Large intestine (tissue), 3 donors: ENCODE measurements at regions not wholly inside any gene's neighbourhood (a gene's known extent, or its start where the extent isn't known, plus 50 kb on each side); places are given as distances from the start of the nearest gene placed in this dataset.

Experiments used
- DNase-seq, 2 donors: peaks; one replicate each; pipeline versions ENCODE4 v3.0.0 to v3.0.0-alpha.2; 2013
- H3K27ac ChIP-seq: one replicate; pipeline ENCODE4 v1.5.1; 2013; ENCODE audit warnings: low read length
- H3K27me3 ChIP-seq: 2 replicates; pipeline ENCODE4 v1.6.1; 2013; ENCODE audit warnings: low read length; ENCODE audit not compliant: control insufficient read depth, insufficient read depth
- H3K36me3 ChIP-seq: 2 replicates; pipeline ENCODE4 v1.6.1; 2013; ENCODE audit warnings: low read length; ENCODE audit not compliant: control insufficient read depth, insufficient read depth
- H3K4me1 ChIP-seq: one replicate; pipeline ENCODE4 v1.6.1; 2013; ENCODE audit warnings: low read length; ENCODE audit not compliant: control insufficient read depth, insufficient read depth
- H3K4me3 ChIP-seq: one replicate; pipeline ENCODE4 v1.5.1; 2013; ENCODE audit warnings: low read length
- H3K9me3 ChIP-seq: one replicate; pipeline ENCODE4 v1.6.1; 2013; ENCODE audit warnings: mild to moderate bottlenecking, low read depth, low read length, moderate library complexity; ENCODE audit not compliant: control insufficient read depth
- WGBS: methylation state at CpG from one replicate; pipeline ENCODE4 v1.1.5; 2013; ENCODE audit warnings: low lambda C conversion rate; ENCODE audit not compliant: insufficient coverage; 5-methylcytosine and 5-hydroxymethylcytosine counted together

DNA sequence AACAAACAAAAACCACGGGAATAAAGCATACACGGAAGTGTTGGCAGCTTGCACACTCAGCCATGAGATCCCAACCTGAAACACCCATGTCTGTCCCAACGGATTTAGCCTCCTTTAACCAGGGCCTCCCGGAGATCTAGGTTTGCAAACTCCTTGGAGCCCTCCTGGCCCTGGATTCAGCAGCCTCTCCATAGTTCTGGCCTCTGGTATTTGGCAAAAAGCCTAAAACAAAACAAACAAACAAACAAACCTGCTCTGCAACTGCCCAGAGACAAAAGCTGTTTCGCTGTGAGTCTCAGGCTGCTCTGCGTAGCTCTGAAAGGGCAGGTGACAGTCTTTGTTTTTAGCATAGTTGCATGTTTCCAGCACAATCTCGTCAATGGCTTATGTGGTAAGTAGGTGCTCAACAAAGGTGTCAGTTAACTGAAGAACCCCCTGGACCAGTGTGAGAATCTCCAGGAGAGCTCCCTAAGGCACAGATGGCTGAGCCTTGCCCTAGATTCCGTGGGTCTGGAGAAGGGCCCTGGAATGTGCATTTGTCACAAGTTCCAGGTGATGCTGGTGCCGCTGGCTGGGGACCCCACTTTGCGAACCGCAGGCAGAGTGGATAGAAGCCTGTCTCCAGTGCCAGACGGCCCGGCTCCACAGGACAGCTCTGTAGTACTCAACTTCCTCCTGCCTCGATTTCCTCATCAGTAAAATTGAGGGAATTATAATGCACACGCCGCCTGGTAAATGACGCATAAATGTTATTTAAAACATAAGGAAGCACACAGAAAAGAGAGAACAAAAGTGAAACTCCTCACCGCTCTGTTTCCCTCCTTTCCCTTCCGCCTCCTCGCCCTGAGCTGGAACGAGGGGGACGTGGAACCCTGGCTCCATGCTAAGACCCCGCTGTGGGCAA, 86.2 kb downstream of the RIPK4 start:
- Histone ChIP-seq H3K27ac (no peak overlapping the region), H3K36me3 (no peaks in the 10 kb centered on the region), H3K4me1 (peaks cover 25% of the 10 kb centered on the region), H3K27me3 (no peaks in the 10 kb centered on the region), H3K4me3 (no peak overlapping the region), H3K9me3 (peaks cover 2% of the 10 kb centered on the region)
- no peak for DNase-seq
- WGBS, result no CpG with 5 or more reads among the region's 23 CpGs

DNA sequence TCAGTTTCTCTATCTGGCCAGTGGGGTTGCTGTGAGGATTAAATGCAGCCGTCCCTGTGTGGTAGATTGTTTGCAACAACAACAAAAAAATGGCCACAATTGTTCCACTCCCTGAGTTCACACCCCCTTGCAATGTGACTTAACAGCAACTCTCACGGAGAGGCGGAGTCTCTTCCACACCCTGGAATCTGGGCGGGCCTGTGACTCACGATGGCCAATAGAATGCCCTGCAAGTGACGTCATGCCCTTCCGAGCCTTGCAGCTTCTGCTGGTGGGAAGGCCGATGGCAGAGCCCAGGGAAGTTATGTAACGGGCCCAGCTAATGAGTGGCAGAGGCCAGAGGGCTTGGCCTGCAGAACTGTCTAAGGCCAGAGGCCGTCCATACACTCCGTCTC, 87.9 kb downstream of the RIPK4 start:
- Histone ChIP-seq H3K4me1 (peaks cover 16% of the 10 kb centered on the region), H3K27me3 (no peaks in the 10 kb centered on the region), H3K9me3 (peaks cover 2% of the 10 kb centered on the region), H3K4me3 (no peak overlapping the region), H3K27ac (peak overlapping the region; percentile 99), H3K36me3 (no peaks in the 10 kb centered on the region)
- peak; percentile 99 for DNase-seq
- no CpG with 5 or more reads among the region's 11 CpGs for WGBS

DNA sequence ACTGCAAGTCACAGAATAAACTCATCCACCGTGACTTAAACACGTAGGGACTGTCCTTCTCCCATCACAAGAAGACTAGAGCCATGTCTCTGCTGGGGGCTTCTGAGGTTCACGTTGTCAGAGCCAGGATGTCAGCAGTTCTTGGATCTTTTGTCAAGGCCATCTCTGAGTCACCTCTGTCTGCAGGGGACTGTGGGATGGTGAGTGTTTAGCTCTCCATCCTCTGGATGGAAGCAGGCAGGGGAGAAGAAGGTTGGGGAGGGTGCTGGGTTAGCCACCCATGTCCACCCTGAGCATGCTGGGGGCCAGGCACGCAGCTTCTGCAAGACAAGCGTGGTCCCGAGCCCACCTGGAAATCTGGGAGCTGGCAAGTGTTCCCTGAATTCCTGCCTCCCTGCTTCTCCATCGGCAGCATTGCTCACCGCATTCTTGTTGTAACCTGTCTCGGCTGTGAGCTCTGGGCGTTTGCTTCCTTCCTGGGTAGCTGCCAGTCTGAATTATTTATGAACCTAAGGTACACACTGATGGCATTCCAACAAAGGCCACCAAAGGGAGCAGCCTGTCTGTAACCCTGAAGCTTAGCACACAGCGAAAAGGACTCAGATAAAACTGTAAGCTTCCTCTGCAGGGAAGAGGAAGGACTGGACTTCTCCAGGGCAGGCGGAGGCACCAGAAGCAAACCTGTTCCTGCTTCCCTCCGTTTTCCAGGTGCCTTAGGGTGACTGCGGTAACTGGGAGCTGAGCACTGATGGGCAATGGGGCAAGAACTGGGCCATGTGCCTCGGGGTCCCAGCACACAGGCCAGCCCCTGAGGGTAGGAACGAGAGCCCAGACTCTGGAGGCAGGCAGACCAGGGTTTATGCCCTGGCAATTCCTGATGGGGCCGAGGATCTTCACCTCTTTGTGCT, 88.6 kb downstream of the RIPK4 start:
- peaks cover 16% of the 10 kb centered on the region for H3K4me1 ChIP-seq
- H3K9me3 ChIP-seq, result peaks cover 2% of the 10 kb centered on the region
- peak overlapping the region; percentile 99 for H3K27ac ChIP-seq
- H3K36me3 ChIP-seq, result no peaks in the 10 kb centered on the region
- peak; percentile 80 to 90 for DNase-seq
- H3K27me3 ChIP-seq, result no peaks in the 10 kb centered on the region
- WGBS, result 43% methylated on average over 1 of the region's 17 CpGs
- H3K4me3 ChIP-seq, result no peak overlapping the region

DNA sequence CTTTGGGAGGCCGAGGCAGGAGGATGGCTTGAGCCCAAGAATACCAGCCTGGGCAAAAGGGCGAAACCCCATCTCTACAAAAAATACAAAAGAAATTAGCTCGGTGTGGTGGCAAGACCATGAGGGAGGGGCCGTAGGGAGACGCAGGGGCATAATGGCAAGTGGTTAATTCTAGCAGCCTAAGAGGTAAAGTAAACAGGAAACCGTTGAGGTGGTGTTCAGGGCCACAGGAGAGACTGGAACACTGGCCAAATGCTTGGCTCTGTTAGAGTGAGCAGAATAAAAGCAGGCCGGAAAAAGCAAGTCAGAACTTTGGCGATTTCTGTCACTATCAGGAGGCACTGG, 89.2 kb downstream of the RIPK4 start:
- Histone ChIP-seq H3K27ac (peak overlapping the region; percentile 99), H3K4me1 (peaks cover 16% of the 10 kb centered on the region)
- 17% methylated on average over 1 of the region's 8 CpGs for WGBS

DNA sequence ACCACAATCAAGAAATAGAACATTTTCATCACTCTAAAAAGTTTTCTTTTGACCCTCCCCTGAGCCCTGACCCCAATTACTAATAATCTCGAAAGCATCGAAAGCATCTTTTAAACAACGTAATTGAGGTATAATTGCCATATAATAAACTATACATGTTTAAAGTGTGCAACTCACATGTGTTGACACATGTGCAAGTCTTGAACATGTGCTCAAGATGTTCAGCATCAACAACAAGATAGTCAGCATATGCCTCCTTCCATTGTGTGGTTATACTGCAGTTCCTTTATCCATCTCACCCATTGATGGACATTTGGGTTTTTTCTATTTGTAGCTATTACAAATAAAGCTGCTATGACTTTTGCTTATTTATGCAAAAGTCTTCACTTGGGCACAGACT, 90.7 kb downstream of the RIPK4 start:
- Histone ChIP-seq H3K27ac (no peak overlapping the region), H3K27me3 (no peaks in the 10 kb centered on the region), H3K9me3 (peaks cover 3% of the 10 kb centered on the region)

More for the DNA sequence above, 89.2 kb downstream of the RIPK4 start:
- Histone ChIP-seq H3K4me3 (no peak overlapping the region), H3K9me3 (peaks cover 2% of the 10 kb centered on the region), H3K36me3 (no peaks in the 10 kb centered on the region), H3K27me3 (no peaks in the 10 kb centered on the region)
- DNase-seq, result no peak

DNA sequence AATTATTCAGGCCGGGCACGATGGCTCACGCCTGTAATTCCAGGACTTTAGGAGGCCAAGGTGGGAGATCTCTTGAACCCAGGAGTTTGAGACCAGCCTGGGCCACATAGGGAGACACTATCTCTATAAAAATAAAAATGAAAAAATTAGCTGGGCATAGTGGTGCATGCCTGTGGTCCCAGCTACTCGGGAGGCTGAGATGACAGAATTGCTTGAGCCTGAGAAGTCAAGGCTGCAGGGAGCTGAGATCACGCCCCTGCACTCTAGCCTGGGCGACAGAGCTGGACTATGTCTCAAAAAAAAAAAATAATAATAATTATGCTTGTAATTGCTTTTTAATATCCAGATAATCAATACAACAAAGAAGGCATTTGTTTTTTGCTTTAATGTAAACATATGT, 91.3 kb downstream of the RIPK4 start:
- no peak for DNase-seq
- 97% methylated on average over 5 of the region's 6 CpGs for WGBS
- Histone ChIP-seq H3K27ac (no peak overlapping the region), H3K9me3 (peaks cover 3% of the 10 kb centered on the region), H3K4me3 (no peak overlapping the region), H3K4me1 (peaks cover 16% of the 10 kb centered on the region), H3K36me3 (no peaks in the 10 kb centered on the region), H3K27me3 (no peaks in the 10 kb centered on the region)

More for the DNA sequence above, 90.7 kb downstream of the RIPK4 start:
- H3K36me3 ChIP-seq, result no peaks in the 10 kb centered on the region
- no CpG with 5 or more reads among the region's 3 CpGs for WGBS
- no peak overlapping the region for H3K4me3 ChIP-seq
- H3K4me1 ChIP-seq, result peaks cover 16% of the 10 kb centered on the region
- no peak for DNase-seq

DNA sequence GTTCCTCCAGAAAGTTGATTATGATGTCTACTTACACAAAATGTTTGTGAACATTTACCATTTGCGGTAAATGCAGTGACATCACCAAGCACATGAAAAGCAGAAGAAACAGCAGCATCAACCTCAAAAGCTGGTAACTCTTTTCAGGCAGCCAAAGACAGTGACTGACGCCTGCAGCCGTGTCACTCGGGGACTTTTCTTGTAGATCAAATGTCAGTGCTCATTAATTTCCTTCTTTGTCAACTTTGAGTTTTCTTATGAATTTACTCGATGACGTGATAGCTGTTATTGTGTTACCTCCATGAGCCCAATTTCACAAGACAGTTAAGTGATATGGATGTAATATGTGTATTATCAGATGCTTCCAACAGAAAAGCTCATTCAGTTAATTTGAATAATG, 92.5 kb downstream of the RIPK4 start:
- H3K27ac ChIP-seq, result no peak overlapping the region
- peaks cover 16% of the 10 kb centered on the region for H3K4me1 ChIP-seq
- peaks cover 3% of the 10 kb centered on the region for H3K9me3 ChIP-seq
- no peaks in the 10 kb centered on the region for H3K36me3 ChIP-seq
- DNase-seq, result no peak
- WGBS, result 93% methylated on average over 3 of the region's 6 CpGs
- no peak overlapping the region for H3K4me3 ChIP-seq
- no peaks in the 10 kb centered on the region for H3K27me3 ChIP-seq

DNA sequence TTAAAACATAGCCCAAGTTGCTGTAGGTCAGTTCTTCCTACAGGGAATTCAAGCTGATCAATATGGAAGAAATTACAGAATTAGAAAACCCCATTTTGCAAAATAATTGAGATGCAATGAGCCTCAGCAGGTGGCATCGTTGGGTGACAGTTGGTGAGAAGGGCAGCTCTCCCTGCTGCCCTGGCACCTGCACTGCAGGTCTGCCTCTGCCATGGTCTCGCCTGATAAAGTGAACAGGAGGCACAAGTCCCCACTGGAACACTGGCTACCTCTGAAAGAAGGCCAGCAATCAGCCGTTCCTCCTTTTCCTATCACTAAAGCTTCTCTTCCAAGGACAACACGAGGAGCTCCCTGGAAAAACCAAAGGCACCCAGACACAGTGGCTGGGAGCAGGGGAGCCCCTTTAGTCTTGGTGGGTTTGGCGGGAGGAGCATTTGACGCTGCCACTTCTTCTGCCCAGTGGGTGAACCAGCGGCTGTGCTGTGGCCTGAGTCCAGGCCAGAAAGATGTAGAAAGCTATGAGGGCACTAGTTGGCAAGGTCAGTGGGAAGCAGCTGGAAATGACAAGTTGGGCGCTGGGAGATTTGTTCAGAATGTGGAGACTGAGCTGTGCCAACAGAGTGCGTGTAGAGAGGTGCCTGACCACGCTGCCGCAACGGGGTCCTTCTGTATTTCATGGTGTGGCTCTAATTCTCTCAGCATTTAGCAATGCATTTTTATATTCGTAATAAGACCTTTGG, 93.1 kb downstream of the RIPK4 start:
- Histone ChIP-seq H3K4me3 (no peak overlapping the region), H3K27ac (no peak overlapping the region), H3K4me1 (peaks cover 11% of the 10 kb centered on the region), H3K9me3 (peaks cover 3% of the 10 kb centered on the region), H3K36me3 (no peaks in the 10 kb centered on the region), H3K27me3 (no peaks in the 10 kb centered on the region)
- WGBS, result no CpG with 5 or more reads among the region's 13 CpGs
- no peak for DNase-seq

DNA sequence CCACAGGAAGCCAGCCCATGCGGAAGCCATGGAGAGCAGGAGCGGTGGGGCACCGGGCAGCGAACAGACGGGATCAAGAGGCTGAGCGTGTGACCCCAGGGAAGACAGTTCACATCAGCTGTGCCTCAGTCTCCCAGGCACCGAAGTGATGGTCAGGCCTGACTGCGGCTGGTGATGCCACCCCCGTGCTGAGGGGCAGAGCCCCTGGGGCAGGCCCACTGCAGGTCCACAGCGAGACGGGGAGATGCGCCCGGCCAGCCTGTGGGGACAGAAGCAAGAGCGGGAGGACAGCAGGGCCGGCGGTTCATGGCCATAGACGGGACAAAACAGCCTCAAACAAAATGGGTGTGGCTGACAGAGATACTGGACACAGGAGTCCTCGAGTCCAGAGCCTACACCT, 93.8 kb downstream of the RIPK4 start:
- peaks cover 3% of the 10 kb centered on the region for H3K9me3 ChIP-seq
- no peaks in the 10 kb centered on the region for H3K27me3 ChIP-seq
- peaks cover 4% of the 10 kb centered on the region for H3K4me1 ChIP-seq
- DNase-seq, result no peak
- H3K27ac ChIP-seq, result no peak overlapping the region
- H3K36me3 ChIP-seq, result no peaks in the 10 kb centered on the region
- no CpG with 5 or more reads among the region's 18 CpGs for WGBS
- no peak overlapping the region for H3K4me3 ChIP-seq

DNA sequence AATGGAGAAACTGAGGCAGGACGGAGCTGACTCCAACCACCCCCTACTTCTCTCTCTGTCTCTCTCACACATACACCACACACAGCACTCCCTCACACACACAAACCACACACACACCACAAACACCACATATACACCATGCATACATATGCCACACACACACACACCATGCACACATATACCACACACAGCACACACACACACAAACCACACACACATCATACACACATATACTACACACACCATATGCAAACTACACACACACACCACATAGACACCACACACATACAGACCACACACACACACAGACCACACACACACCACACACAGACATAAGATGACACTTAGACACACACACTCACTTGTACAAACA, 94.3 kb downstream of the RIPK4 start:
- no CpG with 5 or more reads among the region's 1 CpG for WGBS

More for the DNA sequence above, 94.3 kb downstream of the RIPK4 start:
- Histone ChIP-seq H3K27me3 (no peaks in the 10 kb centered on the region), H3K36me3 (no peaks in the 10 kb centered on the region), H3K4me3 (no peak overlapping the region), H3K4me1 (no peaks in the 10 kb centered on the region), H3K27ac (no peak overlapping the region), H3K9me3 (peaks cover 3% of the 10 kb centered on the region)
- no peak for DNase-seq
